Gastroesophageal sphincter (tissue), 3 donors: ENCODE measurements at regions not wholly inside any gene's neighbourhood (a gene's known extent, or its start where the extent isn't known, plus 50 kb on each side); places are given as distances from the start of the nearest gene placed in this dataset.

ENCODE experiments used
- CTCF ChIP-seq, 4 experiments: fragments of 200-600 bp in 2 of 4; fragments of 450-650 bp in 2 of 4; sonication (generic) in 1 of 4; IDR thresholded peaks; one replicate each; pipeline ENCODE4 v1.5.1; 2017 to 2019; ENCODE audit warnings: antibody characterized with exemption in 4 of 4, mild to moderate bottlenecking in 2 of 4, moderate library complexity in 2 of 4
- POLR2AphosphoS5 ChIP-seq: sonication (generic); formaldehyde crosslinking; IDR thresholded peaks from one replicate; pipeline ENCODE4 v1.6.1; 2017; ENCODE audit warnings: antibody characterized with exemption

- TF ChIP-seq CTCF (IDR thresholded peaks at IDR 0.05) (no peak), POLR2AphosphoS5 (no peak)
These were observed 227.8 kb upstream of the SPRY1 start for GRCh38 chr4:123168812-123169211.
